HL-60 (cell line): ENCODE measurements at regions not wholly inside any gene's neighbourhood (a gene's known extent, or its start where the extent isn't known, plus 50 kb on each side); places are given as distances from the start of the nearest gene placed in this dataset.

Experiments used
- DNase-seq, 2 experiments: peaks; one replicate each; pipeline ENCODE4 v3.0.0-alpha.2; 2010 to 2020; ENCODE audit warnings: low read depth in 1 of 2, low spot score in 1 of 2
- H3K27ac ChIP-seq: fragments of 250-450 bp; sonication (Bioruptor Pico); replicated peaks from 2 replicates; pipeline ENCODE4 v1.5.1; 2020; ENCODE audit warnings: mild to moderate bottlenecking, moderate library complexity
- H3K27me3 ChIP-seq: fragments of 250-450 bp; sonication (Bioruptor Pico); 2 replicates; pipeline ENCODE4 v1.5.1; 2021; ENCODE audit warnings: mild to moderate bottlenecking, moderate library complexity; ENCODE audit not compliant: insufficient read depth, poor library complexity, severe bottlenecking
- H3K4me3 ChIP-seq: replicated peaks from 2 replicates; pipeline ENCODE4 v1.5.1; 2011; ENCODE audit warnings: mild to moderate bottlenecking, control low read depth, low read length; ENCODE audit not compliant: insufficient read depth
- CTCF ChIP-seq: IDR thresholded peaks from one replicate; pipeline ENCODE4 v1.5.1; 2011; ENCODE audit warnings: low read length, control low read depth, inconsistent platforms; ENCODE audit not compliant: insufficient read depth
- GABPA ChIP-seq: IDR thresholded peaks from 2 replicates; pipeline ENCODE4 v1.6.1; 2012; ENCODE audit warnings: low read depth
- POLR2AphosphoS5 ChIP-seq: IDR thresholded peaks from 2 replicates; pipeline ENCODE4 v1.6.1; 2012; ENCODE audit warnings: low read depth
- REST ChIP-seq: IDR thresholded peaks from 2 replicates; pipeline ENCODE4 v1.6.1; 2012; ENCODE audit warnings: low read depth; ENCODE audit not compliant: insufficient replicate concordance
- SPI1 ChIP-seq: IDR thresholded peaks from 2 replicates; pipeline ENCODE4 v1.6.1; 2012; ENCODE audit warnings: low read depth, mild to moderate bottlenecking, borderline replicate concordance

- no peaks in the 10 kb centered on the region for H3K27me3 ChIP-seq
- DNase-seq: no peak
- H3K4me3 ChIP-seq: no peak overlapping the region
- no peak overlapping the region for H3K27ac ChIP-seq
- TF ChIP-seq POLR2AphosphoS5: no peak
- TF ChIP-seq REST: no peak
- no peak for TF ChIP-seq SPI1
- no peak for TF ChIP-seq CTCF
- no peak for TF ChIP-seq GABPA
Measured at GRCh38 chr5:117691081-117691870, 1116.7 kb upstream of the SEMA6A start.

GRCh38 chr5:117690612-117691011 lies 1116.0 kb upstream of the SEMA6A start:
- no peak for DNase-seq
- Histone ChIP-seq H3K27me3 (no peaks in the 10 kb centered on the region), H3K4me3 (no peak overlapping the region), H3K27ac (no peak overlapping the region)
- TF ChIP-seq GABPA: no peak
- no peak for TF ChIP-seq POLR2AphosphoS5
- no peak for TF ChIP-seq SPI1

- TF ChIP-seq GABPA: no peak
- TF ChIP-seq CTCF: no peak
- TF ChIP-seq REST: no peak
- Histone ChIP-seq H3K27me3 (no peaks in the 10 kb centered on the region), H3K4me3 (no peak overlapping the region), H3K27ac (no peak overlapping the region)
- DNase-seq: no peak
Measured at GRCh38 chr5:117686926-117687325, 1112.3 kb upstream of the SEMA6A start.

GRCh38 chr5:117682416-117682815 lies 1107.8 kb upstream of the SEMA6A start:
- Histone ChIP-seq H3K4me3 (no peak overlapping the region), H3K27ac (no peak overlapping the region), H3K27me3 (no peaks in the 10 kb centered on the region)
- DNase-seq: no peak
- TF ChIP-seq GABPA: no peak
- no peak for TF ChIP-seq POLR2AphosphoS5
- TF ChIP-seq SPI1: no peak
- TF ChIP-seq CTCF: no peak
- TF ChIP-seq REST: no peak
